Mesothelial cell of epicardium (in vitro differentiated cells): ENCODE measurements at regions not wholly inside any gene's neighbourhood (a gene's known extent, or its start where the extent isn't known, plus 50 kb on each side); places are given as distances from the start of the nearest gene placed in this dataset.

Source experiments
- DNase-seq, 2 experiments: peaks; one replicate each; pipeline ENCODE4 v3.0.0; 2021; ENCODE audit warnings: low spot score in 2 of 2; ENCODE audit not compliant: unreplicated experiment in 2 of 2
- H3K27ac Mint-ChIP-seq: 2 replicates; pipeline ENCODE4 v1.8.0; 2021; ENCODE audit warnings: mixed read lengths
- H3K27me3 Mint-ChIP-seq: 2 replicates; pipeline ENCODE4 v1.8.0; 2021; ENCODE audit warnings: low read depth, mixed read lengths
- H3K36me3 Mint-ChIP-seq: 2 replicates; pipeline ENCODE4 v1.8.0; 2021; ENCODE audit warnings: mixed read lengths
- H3K4me1 Mint-ChIP-seq: 2 replicates; pipeline ENCODE4 v1.8.0; 2021; ENCODE audit warnings: mixed read lengths
- H3K4me3 Mint-ChIP-seq: 2 replicates; pipeline ENCODE4 v1.8.0; 2021; ENCODE audit warnings: mild to moderate bottlenecking, moderate library complexity, mixed read lengths
- H3K9me3 Mint-ChIP-seq: 2 replicates; pipeline ENCODE4 v1.8.0; 2021; ENCODE audit warnings: mixed read lengths
- TF ChIP-seq, protein P1 (sequence below): fragments of 200-600 bp; sonication (generic); IDR thresholded peaks from one replicate; pipeline ENCODE4 v1.5.0; 2021; ENCODE audit warnings: antibody characterized with exemption; ENCODE audit not compliant: unreplicated experiment

- DNase-seq = no peak
- Mint-ChIP-seq H3K4me3 (no peak overlapping the region), H3K27me3 (peaks cover 6% of the 10 kb centered on the region), H3K27ac (no peak overlapping the region), H3K9me3 (peaks cover 20% of the 10 kb centered on the region), H3K4me1 (peaks cover 11% of the 10 kb centered on the region), H3K36me3 (no peaks in the 10 kb centered on the region)
- TF ChIP-seq, protein P1, sequence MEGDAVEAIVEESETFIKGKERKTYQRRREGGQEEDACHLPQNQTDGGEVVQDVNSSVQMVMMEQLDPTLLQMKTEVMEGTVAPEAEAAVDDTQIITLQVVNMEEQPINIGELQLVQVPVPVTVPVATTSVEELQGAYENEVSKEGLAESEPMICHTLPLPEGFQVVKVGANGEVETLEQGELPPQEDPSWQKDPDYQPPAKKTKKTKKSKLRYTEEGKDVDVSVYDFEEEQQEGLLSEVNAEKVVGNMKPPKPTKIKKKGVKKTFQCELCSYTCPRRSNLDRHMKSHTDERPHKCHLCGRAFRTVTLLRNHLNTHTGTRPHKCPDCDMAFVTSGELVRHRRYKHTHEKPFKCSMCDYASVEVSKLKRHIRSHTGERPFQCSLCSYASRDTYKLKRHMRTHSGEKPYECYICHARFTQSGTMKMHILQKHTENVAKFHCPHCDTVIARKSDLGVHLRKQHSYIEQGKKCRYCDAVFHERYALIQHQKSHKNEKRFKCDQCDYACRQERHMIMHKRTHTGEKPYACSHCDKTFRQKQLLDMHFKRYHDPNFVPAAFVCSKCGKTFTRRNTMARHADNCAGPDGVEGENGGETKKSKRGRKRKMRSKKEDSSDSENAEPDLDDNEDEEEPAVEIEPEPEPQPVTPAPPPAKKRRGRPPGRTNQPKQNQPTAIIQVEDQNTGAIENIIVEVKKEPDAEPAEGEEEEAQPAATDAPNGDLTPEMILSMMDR = no peak
Measured at GRCh38 chr6:14031516-14031915, 86.1 kb upstream of the CD83 start.

DNA sequence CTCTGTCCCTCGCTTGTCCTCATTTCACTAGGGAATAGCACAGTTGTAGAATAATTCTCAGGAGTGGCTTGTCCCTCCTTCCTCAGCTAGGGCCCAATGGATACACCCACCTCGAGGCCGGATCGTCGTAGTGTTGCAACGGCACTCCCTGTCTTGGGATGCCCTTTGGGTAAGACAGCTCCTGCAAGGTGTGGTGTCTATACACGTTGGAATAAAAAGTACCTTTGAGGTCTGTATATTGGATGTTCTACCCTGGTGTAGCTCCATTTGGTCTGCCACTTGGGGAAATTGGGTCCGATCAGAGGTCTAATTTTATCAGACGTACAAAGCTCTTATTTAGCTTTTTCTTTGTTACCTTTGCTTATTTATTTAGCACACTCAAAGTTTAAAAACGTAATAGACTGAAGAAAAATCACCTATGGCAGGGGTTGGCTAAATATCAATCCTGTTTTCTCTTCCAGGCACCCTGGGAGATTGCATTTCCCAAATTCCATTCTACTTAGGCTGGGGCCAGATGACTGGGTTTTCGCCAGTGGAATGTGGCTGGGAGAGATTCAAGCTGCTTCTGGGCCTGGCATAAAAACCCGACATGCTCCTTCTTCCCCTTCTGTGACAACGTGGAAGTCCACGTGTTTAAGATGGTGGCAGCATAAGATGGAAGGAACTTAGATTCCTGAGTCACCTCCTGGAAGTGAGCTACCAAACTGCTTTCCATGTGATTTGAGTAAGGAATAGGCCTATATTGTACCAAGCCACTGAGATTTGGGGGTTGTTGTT lies 82.3 kb upstream of the CD83 start:
- Mint-ChIP-seq H3K27me3 (no peaks in the 10 kb centered on the region), H3K4me3 (no peak overlapping the region), H3K27ac (peak overlapping the region; percentile 72), H3K4me1 (peaks cover 30% of the 10 kb centered on the region), H3K36me3 (no peaks in the 10 kb centered on the region), H3K9me3 (peaks cover 20% of the 10 kb centered on the region)
- TF ChIP-seq, protein P1 = no peak
- DNase-seq = no peak

GRCh38 chr6:14035874-14036273 lies 81.7 kb upstream of the CD83 start:
- Mint-ChIP-seq H3K4me3 (no peak overlapping the region), H3K4me1 (peaks cover 30% of the 10 kb centered on the region), H3K27me3 (no peaks in the 10 kb centered on the region), H3K9me3 (peaks cover 20% of the 10 kb centered on the region), H3K27ac (peak overlapping the region; percentile 72), H3K36me3 (no peaks in the 10 kb centered on the region)
- TF ChIP-seq, protein P1 = no peak
- no peak for DNase-seq

GRCh38 chr6:14036911-14037310 lies 80.7 kb upstream of the CD83 start:
- H3K27ac Mint-ChIP-seq = no peak overlapping the region
- no peak for DNase-seq
- H3K27me3 Mint-ChIP-seq = peaks cover 4% of the 10 kb centered on the region
- H3K9me3 Mint-ChIP-seq = peaks cover 15% of the 10 kb centered on the region
- peaks cover 32% of the 10 kb centered on the region for H3K4me1 Mint-ChIP-seq
- TF ChIP-seq, protein P1 = no peak
- no peak overlapping the region for H3K4me3 Mint-ChIP-seq
- H3K36me3 Mint-ChIP-seq = no peaks in the 10 kb centered on the region

DNA sequence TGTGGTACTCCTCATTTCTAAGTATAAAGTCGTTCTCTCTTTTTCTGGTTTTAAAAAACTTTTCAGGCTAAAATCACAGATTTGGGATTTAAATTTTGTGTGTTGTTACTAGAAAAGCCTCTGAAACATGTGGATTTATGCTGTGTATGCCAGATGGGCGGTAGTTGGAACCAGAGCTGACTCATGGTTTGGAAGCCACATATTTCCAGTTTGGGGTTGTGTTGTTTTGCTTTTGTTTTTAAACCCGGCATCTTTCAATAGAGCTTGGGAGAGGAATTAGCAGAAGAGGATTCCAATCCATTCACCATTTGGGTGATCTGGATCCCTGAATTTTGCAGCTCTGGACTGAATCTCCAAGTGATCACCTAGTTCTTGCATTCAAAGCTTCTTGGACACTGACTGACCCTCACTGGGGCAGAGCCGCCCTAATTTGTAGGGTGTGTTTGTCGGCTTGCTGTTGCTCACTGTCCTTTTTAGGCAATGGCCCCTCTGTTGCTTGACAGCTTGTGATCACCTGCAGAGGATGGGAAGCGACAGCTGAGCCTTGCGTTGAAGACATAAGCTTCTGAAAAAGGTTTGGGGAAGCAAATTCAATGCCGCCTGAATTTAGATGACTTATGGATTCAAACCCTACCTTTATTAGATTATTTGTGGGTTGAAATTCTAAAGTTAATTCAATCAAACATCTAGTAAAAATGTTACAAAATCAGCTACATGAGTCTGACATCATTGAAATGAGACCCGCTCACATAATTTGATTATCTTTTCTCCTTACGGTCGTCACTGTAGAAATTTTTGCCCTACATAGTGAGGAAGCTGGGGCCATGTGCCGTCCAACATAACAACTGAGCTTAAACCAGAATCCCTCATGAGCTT lies 79.9 kb upstream of the CD83 start:
- Mint-ChIP-seq H3K4me1 (peaks cover 32% of the 10 kb centered on the region), H3K9me3 (peaks cover 15% of the 10 kb centered on the region), H3K27ac (no peak overlapping the region), H3K4me3 (no peak overlapping the region), H3K27me3 (peaks cover 5% of the 10 kb centered on the region), H3K36me3 (no peaks in the 10 kb centered on the region)
- no peak for DNase-seq
- TF ChIP-seq, protein P1 = no peak
